Limb (tissue), 2 donors: ENCODE measurements at regions not wholly inside any gene's neighbourhood (a gene's known extent, or its start where the extent isn't known, plus 50 kb on each side); places are given as distances from the start of the nearest gene placed in this dataset.

Source experiments
- DNase-seq, 2 donors: peaks; one replicate each; pipeline ENCODE4 v3.0.0-alpha.2; 2016; ENCODE audit errors: extremely low spot score in 2 of 2

DNA sequence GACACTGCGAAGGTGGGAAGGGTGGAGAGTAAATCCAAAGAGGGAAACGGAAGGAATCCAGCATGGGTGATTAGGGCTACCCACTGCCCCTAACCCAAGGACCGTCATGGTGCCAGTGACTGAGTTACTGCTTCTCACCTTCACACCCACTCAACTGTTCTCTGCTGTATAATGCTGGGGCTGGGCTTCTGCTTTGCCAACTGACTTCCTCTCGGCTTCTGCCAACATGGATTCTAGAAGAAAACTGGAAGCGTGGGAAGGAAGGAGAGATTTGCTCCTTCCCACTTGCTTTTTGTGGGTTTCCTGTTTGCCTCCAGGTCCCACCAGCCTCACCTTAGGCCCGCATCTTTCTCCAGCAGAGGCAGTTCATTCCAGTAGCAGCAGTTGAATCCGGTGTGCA lies 153.5 kb upstream of the RAI14 start:
- no peak for DNase-seq

DNA sequence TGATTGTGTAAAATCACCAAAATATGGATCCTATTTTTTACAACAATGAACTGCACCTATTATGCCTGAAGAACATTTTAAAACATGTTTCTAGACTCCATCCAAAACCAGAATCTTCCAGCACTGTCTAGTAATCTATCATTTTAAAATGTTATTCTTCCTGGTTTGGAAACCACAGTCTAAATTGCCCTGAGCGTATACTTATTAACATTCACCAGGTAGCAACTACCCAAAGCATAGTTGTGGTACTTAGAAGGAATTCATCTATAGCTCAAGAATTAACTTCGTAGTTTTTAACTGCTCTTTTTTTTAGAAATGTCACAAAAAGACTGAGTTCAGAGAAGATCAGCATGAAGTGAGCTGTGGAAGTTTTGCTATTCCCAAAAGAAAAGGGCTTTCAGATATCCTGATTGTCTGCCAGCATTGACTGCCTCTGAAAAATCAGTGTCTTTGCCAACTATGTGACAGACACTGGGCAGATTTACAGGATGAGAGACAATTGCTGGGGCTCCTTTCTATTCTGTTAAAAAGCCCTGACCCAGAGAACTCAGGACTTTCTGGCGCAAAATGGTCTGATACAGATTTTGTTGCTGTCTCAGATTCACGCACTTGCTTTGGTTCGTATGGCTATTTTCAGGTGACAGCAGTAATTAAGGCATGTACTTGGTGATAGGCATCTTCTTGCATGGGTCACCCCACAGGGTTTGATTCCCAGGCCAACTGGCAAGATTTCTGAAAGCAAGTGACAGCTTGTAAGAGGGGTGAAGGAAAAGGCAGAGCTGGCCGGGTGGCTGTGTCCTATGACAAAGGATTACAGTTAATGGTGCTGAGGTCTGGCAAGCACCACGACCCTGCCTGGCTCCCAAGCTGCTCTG lies 152.5 kb upstream of the RAI14 start:
- peak in 1 of 2 donors; percentile 49 for DNase-seq

DNA sequence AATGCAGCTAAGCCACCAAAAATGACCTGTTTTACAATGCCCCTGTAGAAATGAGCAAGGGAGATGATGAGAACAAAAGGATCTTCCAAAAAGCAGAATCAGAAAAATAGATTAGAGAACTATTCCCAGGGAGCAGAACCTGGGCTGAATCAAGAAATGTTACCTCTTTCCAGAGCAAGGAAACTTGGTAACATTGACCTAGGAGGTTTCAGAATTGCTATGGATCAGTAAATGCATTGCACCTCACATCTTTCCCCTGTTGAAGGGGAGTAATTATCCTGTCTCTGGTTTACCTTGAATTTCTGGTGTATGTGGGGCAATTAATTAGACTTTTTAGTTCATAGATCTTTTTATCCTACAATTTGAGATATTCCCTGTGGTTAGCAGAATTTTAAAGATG lies 151.2 kb upstream of the RAI14 start:
- DNase-seq: no peak

DNA sequence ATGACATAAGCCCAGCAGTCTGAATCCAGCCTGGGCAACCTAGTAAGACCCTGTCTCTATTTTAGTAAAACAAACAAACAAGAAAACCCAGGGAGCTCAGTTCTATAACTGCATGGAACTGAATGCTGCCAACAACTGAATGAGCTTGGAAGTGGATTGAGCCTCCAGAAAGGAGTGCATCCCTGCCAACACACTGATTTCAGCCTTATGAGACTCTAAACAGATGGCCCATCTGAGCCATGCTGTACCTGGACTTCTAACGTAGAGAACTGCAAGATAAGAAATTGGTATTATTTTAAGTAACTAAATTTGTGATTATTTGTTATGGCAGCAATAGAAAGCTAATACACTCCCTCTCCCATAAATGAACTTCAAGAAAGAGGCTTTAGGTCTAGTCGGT lies 150.4 kb upstream of the RAI14 start:
- DNase-seq: no peak

DNA sequence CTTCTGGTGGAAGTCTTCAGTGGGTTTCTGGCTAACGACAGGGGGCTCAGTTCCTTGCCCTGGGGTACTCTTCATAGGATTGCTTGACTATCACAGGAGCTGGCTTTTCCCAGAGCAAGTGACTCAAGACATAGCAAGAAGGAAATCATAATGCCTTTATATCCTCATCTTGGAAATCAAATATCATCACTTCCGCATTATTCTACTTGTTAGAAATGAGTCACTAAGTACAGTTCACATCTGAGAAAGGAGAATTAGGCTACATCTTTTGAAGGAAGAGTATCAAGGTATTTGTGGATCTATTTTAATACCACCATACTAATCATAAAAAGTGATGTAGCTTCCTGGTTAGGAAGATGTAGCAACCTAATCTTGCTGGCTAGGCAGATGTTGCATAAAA lies 148.2 kb upstream of the RAI14 start:
- no peak for DNase-seq

DNA sequence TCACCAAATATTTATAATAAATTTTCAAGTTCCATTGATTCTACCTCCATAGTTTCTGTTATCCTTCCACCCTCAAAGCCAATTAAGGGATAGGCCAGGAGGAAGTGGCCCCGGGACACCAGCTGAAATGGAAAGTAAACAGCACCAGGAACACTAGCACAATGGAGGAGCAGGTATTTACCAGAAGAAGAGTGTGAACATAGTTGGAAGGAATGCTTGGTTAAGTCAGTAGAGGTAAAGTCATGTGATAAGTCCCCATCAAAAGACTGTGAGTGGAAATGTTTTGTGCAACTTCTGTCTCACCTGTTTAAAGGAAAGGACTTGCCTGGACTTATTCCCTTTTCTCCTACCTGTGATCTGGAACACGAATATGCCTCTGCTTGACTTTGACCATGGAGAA lies 146.7 kb upstream of the RAI14 start:
- no peak for DNase-seq

DNA sequence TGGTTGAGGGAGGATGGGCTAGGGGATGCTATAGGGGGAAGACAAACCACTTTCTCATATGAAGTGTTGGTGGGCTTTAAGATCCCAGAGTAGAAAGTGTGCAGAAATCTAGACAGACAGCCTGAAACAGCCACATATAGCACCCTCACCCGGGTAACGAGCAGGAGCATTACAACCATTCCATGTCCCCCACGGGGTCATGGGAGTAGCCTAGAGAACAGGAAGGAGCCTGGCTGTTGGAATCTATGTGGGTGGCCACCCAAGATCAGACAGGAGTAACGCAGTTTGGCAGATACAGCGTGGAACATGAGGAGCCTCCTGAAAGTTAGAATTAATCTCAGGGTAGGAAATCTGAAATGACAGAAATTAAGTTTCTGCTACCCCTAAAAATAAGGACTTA lies 146.1 kb upstream of the RAI14 start:
- DNase-seq: no peak

DNA sequence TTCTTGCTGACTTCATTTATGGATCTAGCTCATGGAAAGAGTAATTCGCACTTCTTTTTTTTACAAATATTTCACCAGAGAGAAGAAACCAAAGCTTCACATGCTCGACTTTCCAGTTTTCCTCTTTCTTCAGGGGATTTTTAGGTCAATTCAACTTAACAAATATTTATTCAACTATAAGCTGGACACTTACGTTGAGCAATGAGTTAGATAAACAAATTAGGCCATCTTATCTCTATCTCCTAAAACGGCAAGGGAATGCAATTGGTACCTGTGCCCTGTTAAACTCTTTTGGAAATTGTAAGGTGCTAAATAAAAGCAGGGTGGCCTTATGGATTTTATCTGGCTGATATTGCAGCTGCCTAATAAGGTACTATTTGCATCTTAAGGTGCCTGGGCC lies 145.1 kb upstream of the RAI14 start:
- no peak for DNase-seq

DNA sequence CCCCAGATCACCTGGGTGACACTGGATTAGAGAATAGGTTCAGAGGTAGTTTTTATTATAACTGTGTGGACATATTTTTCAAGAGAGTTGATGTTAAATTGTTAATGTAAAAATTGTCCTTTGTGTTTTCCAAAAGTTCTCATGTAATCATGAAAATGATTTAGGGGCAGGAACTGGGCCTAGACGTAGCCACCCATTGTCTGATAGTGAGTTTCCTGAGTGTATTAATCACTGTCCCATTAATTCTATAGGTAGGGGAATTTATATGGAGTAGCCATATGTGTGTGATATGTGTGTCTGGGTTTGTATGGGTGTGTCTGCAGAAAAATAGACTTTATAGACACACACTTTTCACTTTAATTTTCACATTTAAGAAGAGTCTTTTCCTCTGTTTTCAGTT lies 144.6 kb upstream of the RAI14 start:
- no peak for DNase-seq

DNA sequence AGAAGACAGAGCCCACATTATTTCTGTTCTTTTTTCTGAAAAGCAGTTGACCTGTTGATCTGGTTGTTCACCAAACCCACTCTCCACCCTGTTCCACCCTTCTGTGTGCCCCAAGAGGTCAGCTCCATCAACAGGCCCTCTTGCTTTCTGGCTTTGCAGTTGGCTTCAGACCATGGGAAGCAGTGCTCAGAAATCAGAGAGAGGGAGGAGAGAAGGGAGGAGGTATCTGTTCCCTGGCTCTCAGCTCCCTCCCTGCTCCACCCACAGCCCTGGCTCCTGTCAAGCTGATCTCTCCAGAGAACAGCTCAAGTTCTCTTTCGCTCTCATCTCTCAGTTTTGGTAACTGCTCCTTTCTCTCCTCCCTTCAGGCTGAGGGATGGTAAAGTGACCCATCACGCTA lies 144.2 kb upstream of the RAI14 start:
- DNase-seq: no peak

DNA sequence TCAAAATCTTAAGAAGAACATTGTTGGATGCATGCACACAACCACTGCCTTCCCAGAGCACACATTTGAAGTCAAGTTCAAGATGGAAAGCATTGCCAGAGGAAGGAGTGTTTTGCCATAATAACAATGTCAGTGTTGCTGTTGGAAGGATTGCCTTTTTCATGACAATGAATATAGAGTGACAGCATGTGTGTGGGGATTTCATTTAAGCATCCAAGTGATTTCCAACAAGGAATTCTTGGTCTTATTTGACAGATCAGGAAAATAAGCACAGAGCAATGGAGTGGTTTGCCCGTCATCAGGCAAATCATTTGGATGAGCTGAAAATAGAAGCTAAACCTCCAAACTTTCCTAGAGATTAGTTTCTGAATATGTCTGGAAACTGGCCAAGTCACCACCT lies 140.0 kb upstream of the RAI14 start:
- DNase-seq: no peak

DNA sequence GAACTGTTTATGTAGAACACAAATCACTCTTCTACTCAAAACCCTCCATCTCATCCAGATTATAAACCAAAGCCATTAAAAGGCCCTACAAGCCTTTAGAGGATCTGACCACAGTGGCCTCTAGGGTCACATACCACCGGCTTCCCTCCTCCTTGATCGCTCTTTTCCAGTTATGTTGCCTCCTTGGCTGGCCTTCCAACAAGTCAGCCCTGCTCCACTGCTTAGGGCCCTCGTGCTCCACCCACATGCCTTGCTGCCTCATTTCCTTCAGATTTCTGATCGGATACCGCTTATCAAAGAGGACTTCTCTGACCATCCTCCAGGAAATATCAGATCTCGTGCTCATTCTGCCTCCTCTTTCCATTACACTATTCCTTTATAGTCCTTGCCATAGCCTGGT lies 139.4 kb upstream of the RAI14 start:
- DNase-seq: no peak

DNA sequence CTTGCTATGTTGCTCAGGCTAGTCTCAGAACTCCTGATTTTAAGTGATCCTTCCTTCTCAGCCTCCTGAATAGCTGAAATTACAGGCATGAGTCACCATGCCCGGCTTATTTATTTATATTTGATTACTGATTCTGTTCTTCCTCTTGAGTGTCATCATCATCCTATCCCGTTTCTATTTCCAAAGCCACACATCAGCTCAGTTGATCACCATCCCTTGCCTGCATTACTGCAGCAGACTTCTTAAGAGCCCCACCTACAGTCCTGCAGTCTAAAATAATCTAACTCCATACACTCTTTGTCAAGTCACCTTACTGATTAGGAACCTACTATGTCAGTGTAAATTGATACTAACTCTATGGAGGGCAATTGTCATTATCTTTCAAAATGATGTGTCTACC lies 138.9 kb upstream of the RAI14 start:
- no peak for DNase-seq

DNA sequence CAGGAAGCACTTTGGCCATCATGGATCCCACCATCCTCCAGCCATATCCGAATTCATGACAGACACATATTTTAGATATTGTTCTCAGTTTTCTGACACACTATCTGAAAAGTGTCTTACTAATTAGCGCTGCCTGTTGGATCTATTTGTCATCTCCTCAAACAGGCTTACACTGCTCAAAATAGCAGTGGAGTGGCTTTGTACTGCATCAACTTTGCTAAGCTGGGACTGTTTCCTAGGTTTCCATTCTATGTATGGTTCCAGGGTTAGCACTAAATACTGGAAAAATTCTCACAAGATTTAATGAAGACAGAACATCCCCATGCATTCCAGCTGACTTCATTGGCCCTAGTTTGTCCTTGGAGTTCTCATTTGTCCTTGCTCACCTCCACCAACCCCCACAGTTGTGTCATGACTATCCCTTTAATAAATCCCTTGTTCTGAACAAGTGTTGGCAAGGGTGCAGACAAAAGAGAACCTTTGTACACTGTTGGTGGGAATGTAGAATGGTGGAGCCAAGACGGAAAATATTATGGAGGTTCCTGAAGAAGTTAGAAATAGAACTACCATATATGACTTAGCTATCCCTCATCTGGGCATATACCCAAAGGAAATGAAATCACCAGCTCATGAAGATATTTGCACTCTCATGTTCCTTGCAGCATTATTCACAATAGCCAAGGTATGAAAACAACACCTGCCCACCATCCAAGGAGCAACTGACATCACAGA lies 136.5 kb upstream of the RAI14 start:
- DNase-seq: no peak

DNA sequence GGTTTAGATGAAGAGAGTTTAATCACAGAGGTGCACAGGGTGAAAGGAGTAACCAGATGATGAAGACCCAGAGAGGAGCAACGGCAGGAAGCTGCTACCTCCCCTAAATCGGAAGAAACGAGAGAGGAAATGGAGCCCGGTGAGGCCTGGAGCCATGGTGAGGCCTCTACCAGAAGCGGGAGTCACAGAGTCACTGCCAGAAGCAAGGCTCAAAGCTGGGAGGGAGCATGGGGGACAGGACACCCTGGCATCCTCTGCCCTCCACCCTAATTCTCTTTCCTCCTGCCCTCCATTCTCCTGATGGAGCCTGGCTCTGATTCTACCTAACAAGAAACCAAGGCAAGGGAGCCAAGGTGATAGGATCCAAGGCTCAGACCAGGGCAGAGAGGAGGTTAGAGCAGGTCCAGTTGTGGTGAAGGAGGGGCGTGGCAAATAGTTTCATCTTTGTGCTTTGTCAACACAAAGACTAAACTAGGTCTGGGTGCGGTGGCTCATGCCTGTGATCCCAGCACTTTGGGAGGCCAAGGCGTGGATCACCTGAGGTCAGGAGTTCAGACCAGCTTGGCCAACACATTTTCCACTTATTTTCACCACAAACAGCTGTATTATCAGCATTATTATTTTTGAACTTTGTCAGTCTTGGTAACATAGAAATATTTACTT lies 134.4 kb upstream of the RAI14 start:
- DNase-seq: no peak

DNA sequence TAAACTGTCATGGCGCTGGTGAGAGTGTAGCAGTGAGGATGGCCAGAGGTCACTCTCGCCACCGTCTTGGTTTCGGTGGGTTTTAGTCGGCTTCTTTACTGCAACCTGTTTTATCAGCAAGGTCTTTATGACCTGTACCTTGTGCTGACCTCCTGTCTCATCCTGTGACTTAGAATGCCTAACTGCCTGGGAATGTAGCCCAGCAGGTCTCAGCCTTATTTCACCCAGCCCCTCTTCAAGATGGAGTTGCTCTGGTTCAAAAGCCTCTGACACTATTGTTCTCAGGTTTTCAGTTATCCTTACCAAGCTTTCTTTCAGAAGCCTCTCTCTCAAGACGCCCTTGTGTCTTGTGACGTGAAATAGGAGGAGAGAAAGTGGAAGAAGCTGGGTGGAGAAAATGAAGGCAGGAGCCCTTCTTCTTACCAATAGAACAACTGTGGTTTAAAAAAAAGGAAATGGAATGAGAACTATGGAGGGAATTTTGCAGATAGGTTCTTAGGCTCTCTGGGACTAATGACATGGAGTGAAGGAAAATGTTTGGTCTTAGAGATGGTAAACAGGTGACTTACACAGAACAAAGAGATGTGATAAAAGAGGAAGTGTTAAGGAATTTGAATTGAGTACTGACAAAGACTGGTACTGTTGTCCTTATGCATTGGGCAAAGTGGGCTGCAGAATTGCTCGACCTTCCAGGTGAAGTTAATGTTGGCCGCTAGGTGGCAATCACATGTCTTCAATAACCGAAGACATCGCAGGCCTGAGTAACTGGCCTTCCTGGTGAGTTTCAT lies 133.3 kb upstream of the RAI14 start:
- peak; percentile 71 to 86 for DNase-seq

DNA sequence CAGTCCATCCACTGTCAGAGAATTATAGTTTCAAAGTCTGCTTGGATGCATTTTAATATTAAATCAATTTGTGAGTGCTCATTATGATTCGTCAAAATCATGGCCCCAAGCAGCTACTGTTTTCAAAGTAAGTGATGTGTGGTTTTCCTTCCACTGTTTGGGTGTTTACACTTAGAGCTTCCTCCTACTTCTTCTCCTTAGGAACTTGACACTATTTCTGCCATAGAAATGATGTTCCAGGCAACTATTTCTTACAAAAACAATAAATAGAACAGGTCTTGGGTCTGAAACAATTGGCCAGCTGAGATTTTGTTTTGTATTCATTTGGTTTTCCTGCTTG lies 132.8 kb upstream of the RAI14 start:
- no peak for DNase-seq

DNA sequence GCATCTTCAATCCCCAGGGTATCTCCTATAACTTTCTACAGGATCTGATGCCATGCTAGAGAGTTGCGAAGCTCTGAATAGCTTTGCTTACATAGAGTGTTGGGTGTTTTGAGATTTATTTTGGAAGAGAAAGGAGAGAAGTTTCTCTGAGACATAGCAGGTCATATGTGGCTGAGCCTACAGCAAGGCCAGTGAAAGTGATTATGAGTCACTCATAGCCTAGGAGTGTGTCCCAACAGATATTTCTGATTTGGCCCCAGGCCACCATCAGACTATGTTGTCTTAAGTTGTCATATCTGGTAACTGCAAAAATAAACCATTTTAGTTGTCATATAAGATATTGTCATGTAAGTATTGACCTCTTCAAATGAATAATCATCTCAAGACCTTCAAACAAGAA lies 132.0 kb upstream of the RAI14 start:
- DNase-seq: no peak

DNA sequence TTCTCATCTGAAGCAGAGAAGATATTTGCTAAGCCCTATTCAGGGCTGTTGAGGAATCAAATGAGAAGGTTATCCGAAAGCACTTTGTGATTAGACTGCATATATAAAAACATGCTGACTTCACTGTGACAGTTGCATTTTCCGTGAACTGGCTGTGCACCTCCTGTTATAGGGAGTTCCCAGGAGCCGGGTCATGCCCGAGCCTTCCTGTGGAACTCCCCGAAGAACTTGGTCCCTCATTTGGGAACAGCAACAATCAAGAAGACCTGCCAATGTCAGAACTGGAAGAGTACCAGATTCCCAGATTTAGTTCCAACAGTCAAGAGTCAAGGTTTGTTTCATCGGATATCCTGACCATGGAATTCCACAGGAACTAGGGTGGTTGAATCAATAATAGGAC lies 130.4 kb upstream of the RAI14 start:
- no peak for DNase-seq

DNA sequence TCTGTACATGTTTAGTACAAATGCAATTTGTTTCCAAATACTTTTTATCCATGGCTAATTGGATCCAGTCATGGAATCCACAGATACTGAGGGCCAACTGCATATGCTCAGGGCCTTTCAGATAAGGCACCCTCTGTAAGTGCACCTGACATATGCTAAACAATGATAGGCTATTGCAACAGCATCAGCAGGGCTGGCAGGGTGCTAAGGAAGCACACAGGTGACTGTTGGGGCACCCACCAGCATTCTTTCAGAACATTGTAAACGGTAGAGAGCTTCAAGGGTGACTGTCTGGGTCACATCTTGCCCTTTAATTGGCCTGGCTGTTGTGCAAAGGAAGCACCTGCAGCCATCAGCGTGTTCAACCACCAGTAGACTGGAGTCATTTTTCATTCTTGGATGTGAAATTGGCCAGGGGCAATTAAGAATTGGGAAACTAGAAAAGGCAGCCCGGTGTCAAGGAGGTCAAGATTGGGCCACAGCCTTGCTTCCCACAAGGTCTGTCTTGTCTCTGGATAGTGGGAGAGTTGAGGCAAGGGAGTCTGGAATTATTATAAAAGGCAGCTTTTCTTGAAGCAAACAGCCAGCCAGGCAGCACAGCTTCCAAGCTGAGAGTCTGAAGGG lies 129.3 kb upstream of the RAI14 start:
- DNase-seq: no peak

DNA sequence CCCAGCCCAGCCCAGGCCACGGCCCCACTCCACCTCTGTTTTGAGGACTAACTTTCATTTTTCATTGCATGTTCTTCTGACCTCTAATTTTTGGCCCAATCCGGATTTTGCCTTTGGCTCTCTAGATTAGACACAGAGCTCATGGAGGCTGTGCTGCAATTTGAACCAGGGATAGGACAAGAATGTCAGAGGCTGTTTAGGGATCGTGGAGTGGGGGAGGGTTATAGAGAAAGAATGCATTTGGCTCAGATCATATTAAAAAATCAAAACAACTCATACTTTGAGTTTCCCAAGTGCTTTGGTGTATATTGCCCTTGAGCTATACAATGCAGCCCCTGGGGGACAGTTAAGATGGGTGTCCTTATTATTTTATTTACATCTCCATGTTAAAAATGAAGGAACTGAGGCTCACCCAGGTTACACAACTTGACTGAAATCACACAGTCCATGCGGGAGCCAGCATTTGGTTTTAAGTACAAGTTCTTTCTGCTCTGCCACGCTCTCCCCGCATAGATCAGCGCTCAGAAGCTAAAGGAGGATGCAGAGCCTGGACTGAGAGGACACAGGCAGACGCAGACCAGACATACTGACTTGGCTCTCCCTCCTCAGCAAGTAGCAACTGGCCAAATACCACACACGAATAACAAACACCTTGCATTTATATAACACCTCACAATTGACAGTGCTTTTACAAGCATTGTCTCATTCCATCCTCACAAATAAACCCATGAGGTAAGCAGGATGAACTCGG lies 126.4 kb upstream of the RAI14 start:
- DNase-seq: no peak
